Cardiac muscle cell (in vitro differentiated cells and primary cell): ENCODE measurements at regions not wholly inside any gene's neighbourhood (a gene's known extent, or its start where the extent isn't known, plus 50 kb on each side); places are given as distances from the start of the nearest gene placed in this dataset.

Source experiments
- DNase-seq, 2 donors: peaks; one replicate each; pipeline versions ENCODE4 v3.0.0 to v3.0.0-alpha.2; 2010 to 2017; ENCODE audit warnings: low read depth in 1 of 2, low spot score in 1 of 2
- H3K27ac ChIP-seq: fragments of 200-600 bp; sonication (generic); 2 replicates; pipeline ENCODE4 v1.5.1; 2016
- H3K27me3 ChIP-seq: fragments of 200-600 bp; sonication (generic); 2 replicates; pipeline ENCODE4 v1.6.0; 2016; ENCODE audit warnings: control low read depth
- H3K36me3 ChIP-seq: fragments of 200-600 bp; sonication (generic); 2 replicates; pipeline ENCODE4 v1.5.1; 2016; ENCODE audit warnings: control low read depth
- H3K4me1 ChIP-seq: fragments of 200-600 bp; sonication (generic); 2 replicates; pipeline ENCODE4 v1.8.1; 2017; ENCODE audit warnings: low read depth, mild to moderate bottlenecking, mixed run types
- H3K4me3 ChIP-seq: fragments of 200-600 bp; sonication (generic); 2 replicates; pipeline ENCODE4 v1.5.1; 2016; ENCODE audit warnings: mild to moderate bottlenecking
- H3K9me3 ChIP-seq: fragments of 200-600 bp; sonication (generic); 2 replicates; pipeline ENCODE4 v1.5.1; 2017; ENCODE audit warnings: low read depth, mild to moderate bottlenecking, control low read depth
- CTCF ChIP-seq: IDR thresholded peaks from 2 replicates; pipeline ENCODE4 v1.5.1; 2012; ENCODE audit warnings: low read depth, mild to moderate bottlenecking, low read length

- no peaks in the 10 kb centered on the region for H3K36me3 ChIP-seq
- TF ChIP-seq CTCF: no peak
- no peak overlapping the region for H3K27ac ChIP-seq
- H3K4me1 ChIP-seq: no peaks in the 10 kb centered on the region
- no peak overlapping the region for H3K4me3 ChIP-seq
- H3K9me3 ChIP-seq: no peaks in the 10 kb centered on the region
- no peak for DNase-seq
- no peaks in the 10 kb centered on the region for H3K27me3 ChIP-seq
These were observed 260.3 kb downstream of the VRK1 start for GRCh38 chr14:97057238-97058073.

GRCh38 chr14:97058074-97058467, 260.9 kb downstream of the VRK1 start:
- H3K9me3 ChIP-seq: no peaks in the 10 kb centered on the region
- no peaks in the 10 kb centered on the region for H3K27me3 ChIP-seq
- no peaks in the 10 kb centered on the region for H3K4me1 ChIP-seq
- H3K4me3 ChIP-seq: no peak overlapping the region
- no peak overlapping the region for H3K27ac ChIP-seq
- TF ChIP-seq CTCF: no peak
- DNase-seq: no peak
- no peaks in the 10 kb centered on the region for H3K36me3 ChIP-seq

- no peak for DNase-seq
- H3K27ac ChIP-seq: no peak overlapping the region
- no peaks in the 10 kb centered on the region for H3K4me1 ChIP-seq
- no peaks in the 10 kb centered on the region for H3K27me3 ChIP-seq
- TF ChIP-seq CTCF: no peak
- no peaks in the 10 kb centered on the region for H3K36me3 ChIP-seq
- H3K4me3 ChIP-seq: no peak overlapping the region
- H3K9me3 ChIP-seq: no peaks in the 10 kb centered on the region
These were observed 261.4 kb downstream of the VRK1 start for GRCh38 chr14:97058589-97058988.

DNA sequence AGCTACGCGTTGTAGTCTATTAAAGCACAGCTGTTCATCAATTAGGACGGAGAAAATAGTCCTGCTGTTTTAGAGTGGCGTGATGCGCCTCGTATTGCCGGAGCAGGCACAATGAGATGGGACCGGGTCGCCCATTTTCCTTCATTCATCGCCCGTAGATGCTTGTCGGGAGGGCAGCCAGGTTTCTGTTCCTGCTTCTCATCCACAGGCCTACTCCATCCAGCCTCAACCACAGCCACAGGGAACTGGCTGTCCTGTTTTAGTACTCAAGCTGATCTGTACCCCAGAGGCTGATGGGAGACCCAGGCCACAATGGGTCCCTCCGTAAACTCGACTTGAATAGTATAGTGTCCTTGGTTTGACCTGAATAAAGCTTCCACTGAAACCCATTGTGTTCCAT, 264.0 kb downstream of the VRK1 start:
- H3K27me3 ChIP-seq: no peaks in the 10 kb centered on the region
- no peak for DNase-seq
- TF ChIP-seq CTCF: no peak

GRCh38 chr14:97061714-97062113, 264.5 kb downstream of the VRK1 start:
- Histone ChIP-seq H3K4me3 (no peak overlapping the region), H3K36me3 (no peaks in the 10 kb centered on the region), H3K27ac (no peak overlapping the region), H3K27me3 (no peaks in the 10 kb centered on the region), H3K4me1 (no peaks in the 10 kb centered on the region), H3K9me3 (no peaks in the 10 kb centered on the region)
- no peak for TF ChIP-seq CTCF
- no peak for DNase-seq

More for the DNA sequence above, 264.0 kb downstream of the VRK1 start:
- Histone ChIP-seq H3K9me3 (no peaks in the 10 kb centered on the region), H3K4me1 (no peaks in the 10 kb centered on the region), H3K27ac (no peak overlapping the region), H3K4me3 (no peak overlapping the region), H3K36me3 (no peaks in the 10 kb centered on the region)
